H1 (cell line): ENCODE measurements at regions not wholly inside any gene's neighbourhood (a gene's known extent, or its start where the extent isn't known, plus 50 kb on each side); places are given as distances from the start of the nearest gene placed in this dataset.

Experiments used
- CTCF ChIP-seq, 3 experiments: IDR thresholded peaks; 1 replicate in 2 of 3; 2 replicates in 1 of 3; pipeline versions ENCODE4 v1.5.1 to v1.6.1; 2011; ENCODE audit warnings: low read length in 3 of 3, mild to moderate bottlenecking in 3 of 3, inconsistent platforms in 2 of 3, low read depth in 1 of 3, moderate library complexity in 1 of 3; ENCODE audit not compliant: insufficient read depth in 1 of 3; ENCODE audit errors: control extremely low read depth in 1 of 3
- JUND ChIP-seq: IDR thresholded peaks from 2 replicates; pipeline ENCODE4 v1.6.1; 2011; ENCODE audit warnings: mild to moderate bottlenecking, improper control_type of control experiment, low read length
- KDM1A ChIP-seq: fragments of 200-600, 300-600 bp; sonication (generic); IDR thresholded peaks from 2 replicates; pipeline ENCODE4 v1.7.1; 2016; ENCODE audit warnings: mild to moderate bottlenecking, low read length, borderline replicate concordance
- NRF1 ChIP-seq: IDR thresholded peaks from 2 replicates; pipeline ENCODE4 v1.6.1; 2011; ENCODE audit warnings: mild to moderate bottlenecking, low read depth, low read length, improper control_type of control experiment
- SIN3A ChIP-seq, 2 experiments: IDR thresholded peaks in 1 of 2; conservative IDR thresholded peaks in 1 of 2; 2 replicates each; pipeline ENCODE4 v1.6.1; 2011 to 2012; ENCODE audit warnings: low read length in 2 of 2, improper control_type of control experiment in 1 of 2, low read depth in 1 of 2, mild to moderate bottlenecking in 1 of 2
- TBP ChIP-seq: IDR thresholded peaks from 2 replicates; pipeline ENCODE4 v1.6.1; 2011; ENCODE audit warnings: low read depth, low read length, improper control_type of control experiment
- TF ChIP-seq, protein P1 (sequence below): fragments of 300-600 bp; sonication (generic); IDR thresholded peaks from 2 replicates; pipeline ENCODE4 v1.7.1; 2012; ENCODE audit warnings: low read length, moderate library complexity, mild to moderate bottlenecking, inconsistent platforms; ENCODE audit not compliant: insufficient replicate concordance
- TF ChIP-seq, protein P2 (sequence below): IDR thresholded peaks from 2 replicates; pipeline ENCODE4 v1.6.1; 2011; ENCODE audit warnings: low read length, improper control_type of control experiment

GRCh38 chr5:103667068-103667467 lies 104.5 kb upstream of the NUDT12 start (continued):
- TF ChIP-seq, protein P1, sequence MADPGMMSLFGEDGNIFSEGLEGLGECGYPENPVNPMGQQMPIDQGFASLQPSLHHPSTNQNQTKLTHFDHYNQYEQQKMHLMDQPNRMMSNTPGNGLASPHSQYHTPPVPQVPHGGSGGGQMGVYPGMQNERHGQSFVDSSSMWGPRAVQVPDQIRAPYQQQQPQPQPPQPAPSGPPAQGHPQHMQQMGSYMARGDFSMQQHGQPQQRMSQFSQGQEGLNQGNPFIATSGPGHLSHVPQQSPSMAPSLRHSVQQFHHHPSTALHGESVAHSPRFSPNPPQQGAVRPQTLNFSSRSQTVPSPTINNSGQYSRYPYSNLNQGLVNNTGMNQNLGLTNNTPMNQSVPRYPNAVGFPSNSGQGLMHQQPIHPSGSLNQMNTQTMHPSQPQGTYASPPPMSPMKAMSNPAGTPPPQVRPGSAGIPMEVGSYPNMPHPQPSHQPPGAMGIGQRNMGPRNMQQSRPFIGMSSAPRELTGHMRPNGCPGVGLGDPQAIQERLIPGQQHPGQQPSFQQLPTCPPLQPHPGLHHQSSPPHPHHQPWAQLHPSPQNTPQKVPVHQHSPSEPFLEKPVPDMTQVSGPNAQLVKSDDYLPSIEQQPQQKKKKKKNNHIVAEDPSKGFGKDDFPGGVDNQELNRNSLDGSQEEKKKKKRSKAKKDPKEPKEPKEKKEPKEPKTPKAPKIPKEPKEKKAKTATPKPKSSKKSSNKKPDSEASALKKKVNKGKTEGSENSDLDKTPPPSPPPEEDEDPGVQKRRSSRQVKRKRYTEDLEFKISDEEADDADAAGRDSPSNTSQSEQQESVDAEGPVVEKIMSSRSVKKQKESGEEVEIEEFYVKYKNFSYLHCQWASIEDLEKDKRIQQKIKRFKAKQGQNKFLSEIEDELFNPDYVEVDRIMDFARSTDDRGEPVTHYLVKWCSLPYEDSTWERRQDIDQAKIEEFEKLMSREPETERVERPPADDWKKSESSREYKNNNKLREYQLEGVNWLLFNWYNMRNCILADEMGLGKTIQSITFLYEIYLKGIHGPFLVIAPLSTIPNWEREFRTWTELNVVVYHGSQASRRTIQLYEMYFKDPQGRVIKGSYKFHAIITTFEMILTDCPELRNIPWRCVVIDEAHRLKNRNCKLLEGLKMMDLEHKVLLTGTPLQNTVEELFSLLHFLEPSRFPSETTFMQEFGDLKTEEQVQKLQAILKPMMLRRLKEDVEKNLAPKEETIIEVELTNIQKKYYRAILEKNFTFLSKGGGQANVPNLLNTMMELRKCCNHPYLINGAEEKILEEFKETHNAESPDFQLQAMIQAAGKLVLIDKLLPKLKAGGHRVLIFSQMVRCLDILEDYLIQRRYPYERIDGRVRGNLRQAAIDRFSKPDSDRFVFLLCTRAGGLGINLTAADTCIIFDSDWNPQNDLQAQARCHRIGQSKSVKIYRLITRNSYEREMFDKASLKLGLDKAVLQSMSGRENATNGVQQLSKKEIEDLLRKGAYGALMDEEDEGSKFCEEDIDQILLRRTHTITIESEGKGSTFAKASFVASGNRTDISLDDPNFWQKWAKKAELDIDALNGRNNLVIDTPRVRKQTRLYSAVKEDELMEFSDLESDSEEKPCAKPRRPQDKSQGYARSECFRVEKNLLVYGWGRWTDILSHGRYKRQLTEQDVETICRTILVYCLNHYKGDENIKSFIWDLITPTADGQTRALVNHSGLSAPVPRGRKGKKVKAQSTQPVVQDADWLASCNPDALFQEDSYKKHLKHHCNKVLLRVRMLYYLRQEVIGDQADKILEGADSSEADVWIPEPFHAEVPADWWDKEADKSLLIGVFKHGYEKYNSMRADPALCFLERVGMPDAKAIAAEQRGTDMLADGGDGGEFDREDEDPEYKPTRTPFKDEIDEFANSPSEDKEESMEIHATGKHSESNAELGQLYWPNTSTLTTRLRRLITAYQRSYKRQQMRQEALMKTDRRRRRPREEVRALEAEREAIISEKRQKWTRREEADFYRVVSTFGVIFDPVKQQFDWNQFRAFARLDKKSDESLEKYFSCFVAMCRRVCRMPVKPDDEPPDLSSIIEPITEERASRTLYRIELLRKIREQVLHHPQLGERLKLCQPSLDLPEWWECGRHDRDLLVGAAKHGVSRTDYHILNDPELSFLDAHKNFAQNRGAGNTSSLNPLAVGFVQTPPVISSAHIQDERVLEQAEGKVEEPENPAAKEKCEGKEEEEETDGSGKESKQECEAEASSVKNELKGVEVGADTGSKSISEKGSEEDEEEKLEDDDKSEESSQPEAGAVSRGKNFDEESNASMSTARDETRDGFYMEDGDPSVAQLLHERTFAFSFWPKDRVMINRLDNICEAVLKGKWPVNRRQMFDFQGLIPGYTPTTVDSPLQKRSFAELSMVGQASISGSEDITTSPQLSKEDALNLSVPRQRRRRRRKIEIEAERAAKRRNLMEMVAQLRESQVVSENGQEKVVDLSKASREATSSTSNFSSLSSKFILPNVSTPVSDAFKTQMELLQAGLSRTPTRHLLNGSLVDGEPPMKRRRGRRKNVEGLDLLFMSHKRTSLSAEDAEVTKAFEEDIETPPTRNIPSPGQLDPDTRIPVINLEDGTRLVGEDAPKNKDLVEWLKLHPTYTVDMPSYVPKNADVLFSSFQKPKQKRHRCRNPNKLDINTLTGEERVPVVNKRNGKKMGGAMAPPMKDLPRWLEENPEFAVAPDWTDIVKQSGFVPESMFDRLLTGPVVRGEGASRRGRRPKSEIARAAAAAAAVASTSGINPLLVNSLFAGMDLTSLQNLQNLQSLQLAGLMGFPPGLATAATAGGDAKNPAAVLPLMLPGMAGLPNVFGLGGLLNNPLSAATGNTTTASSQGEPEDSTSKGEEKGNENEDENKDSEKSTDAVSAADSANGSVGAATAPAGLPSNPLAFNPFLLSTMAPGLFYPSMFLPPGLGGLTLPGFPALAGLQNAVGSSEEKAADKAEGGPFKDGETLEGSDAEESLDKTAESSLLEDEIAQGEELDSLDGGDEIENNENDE, result no peak
- TF ChIP-seq, protein P2, sequence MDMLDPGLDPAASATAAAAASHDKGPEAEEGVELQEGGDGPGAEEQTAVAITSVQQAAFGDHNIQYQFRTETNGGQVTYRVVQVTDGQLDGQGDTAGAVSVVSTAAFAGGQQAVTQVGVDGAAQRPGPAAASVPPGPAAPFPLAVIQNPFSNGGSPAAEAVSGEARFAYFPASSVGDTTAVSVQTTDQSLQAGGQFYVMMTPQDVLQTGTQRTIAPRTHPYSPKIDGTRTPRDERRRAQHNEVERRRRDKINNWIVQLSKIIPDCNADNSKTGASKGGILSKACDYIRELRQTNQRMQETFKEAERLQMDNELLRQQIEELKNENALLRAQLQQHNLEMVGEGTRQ, result no peak
- TF ChIP-seq TBP, result no peak
- no peak for TF ChIP-seq JUND
- TF ChIP-seq SIN3A (conservative IDR thresholded peaks at IDR 0.05 in 1 of 2, IDR thresholded peaks at IDR 0.05 in 1 of 2; ENCODE audit: low read depth in 1 of 2, low read length in 2 of 2), result no peak
- no peak for TF ChIP-seq KDM1A
- no peak for TF ChIP-seq CTCF (IDR thresholded peaks at IDR 0.05; ENCODE audit: control extremely low read depth in 1 of 3, insufficient read depth in 1 of 3, low read depth in 1 of 3, low read length in 3 of 3)
- no peak for TF ChIP-seq NRF1
